ENCODE measurements at regions not wholly inside any gene's neighbourhood (a gene's known extent, or its start where the extent isn't known, plus 50 kb on each side); places are given as distances from the start of the nearest gene placed in this dataset.
"Not testable (repeated sequence)": the region's sequence is repeated elsewhere in the genome, so short reads cannot be mapped to it uniquely, and the experiment has no call there.

GRCh38 chr10:36488579-36488978, 636.8 kb upstream of the ANKRD30A start:
- DNase-seq, result no peak

DNA sequence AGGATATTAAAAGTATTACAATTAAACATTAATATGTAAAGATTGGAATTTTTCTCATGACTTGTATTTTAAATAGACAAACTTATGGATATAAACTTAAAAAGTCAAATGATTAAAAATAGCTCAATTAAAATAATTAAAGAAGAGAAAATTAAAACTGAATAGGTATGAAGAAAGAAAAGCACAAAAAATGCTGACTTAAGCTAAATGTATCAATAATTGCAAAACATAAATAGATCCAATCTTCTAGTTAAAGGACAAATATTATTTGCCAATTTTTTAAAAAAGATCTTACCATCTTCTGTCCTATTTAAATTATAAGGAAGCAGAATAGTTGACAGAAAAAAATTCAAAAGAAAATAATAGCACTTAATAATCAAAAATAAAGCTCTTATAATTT, 646.3 kb upstream of the ANKRD30A start:
- no peak for DNase-seq

- no peak for DNase-seq
Measured at GRCh38 chr10:36476399-36476798, 649.0 kb upstream of the ANKRD30A start.

DNA sequence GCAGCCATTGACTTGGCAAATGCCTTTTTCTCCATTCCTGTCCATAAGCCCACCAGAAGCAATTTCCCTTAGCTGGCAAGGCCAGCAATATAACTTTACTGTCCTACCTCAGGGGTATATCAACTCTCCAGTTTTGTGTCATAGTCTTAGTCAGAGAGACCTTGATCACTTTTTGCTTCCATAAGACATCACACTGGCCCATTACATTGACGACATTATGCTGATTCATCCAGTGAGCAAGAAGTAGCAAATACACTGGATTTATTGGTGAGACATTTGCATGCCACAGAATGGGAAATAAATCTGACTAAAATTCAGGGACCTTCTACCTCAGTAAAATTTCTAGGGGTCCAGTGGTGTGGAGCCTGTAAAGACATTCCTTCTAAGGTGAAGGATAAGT, 649.7 kb upstream of the ANKRD30A start:
- DNase-seq, result peak; percentile 7

GRCh38 chr10:36474456-36474855, 650.9 kb upstream of the ANKRD30A start:
- no peak for DNase-seq

GRCh38 chr10:36473122-36473521, 652.3 kb upstream of the ANKRD30A start:
- DNase-seq, result no peak

DNA sequence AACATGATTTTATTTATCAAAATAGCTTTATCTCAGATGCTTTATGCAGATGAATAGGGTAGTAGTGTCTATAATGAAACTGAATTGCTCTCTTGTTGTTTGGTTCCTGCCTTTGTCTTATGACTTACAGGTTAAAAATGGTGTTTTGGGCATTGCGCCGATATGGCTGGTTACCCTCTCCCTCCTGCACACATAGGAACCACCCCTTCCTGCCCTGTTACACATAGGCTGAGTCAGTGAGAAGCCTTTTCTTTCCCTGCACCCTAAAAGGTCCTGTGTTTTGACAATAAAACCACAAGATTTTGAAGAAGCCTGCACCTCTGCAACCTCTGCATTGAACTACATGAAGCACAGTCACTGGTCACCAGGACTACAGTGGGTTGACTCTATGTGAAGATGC, 655.8 kb upstream of the ANKRD30A start:
- DNase-seq, result peak; percentile 54

DNA sequence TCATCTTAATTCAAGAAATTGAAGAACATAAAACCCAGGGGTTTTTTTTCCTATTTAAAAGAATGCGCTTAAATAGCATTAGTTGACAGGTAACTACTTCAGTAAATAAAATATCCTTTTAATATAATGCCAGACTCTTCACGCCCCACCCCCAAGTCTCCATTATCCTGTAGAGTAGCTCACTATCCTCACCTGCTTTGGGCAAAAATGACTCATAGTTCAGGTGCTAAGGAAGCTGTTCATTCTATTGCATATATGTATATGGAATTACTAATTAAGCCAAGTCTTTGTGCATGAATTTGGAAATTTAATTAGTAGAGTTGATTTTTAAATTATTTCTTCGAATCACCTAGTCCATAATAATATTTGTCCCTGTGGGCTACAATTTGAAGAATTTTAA, 656.8 kb upstream of the ANKRD30A start:
- DNase-seq, result no peak

GRCh38 chr10:36465604-36466379, 659.6 kb upstream of the ANKRD30A start:
- DNase-seq, result no peak

DNA sequence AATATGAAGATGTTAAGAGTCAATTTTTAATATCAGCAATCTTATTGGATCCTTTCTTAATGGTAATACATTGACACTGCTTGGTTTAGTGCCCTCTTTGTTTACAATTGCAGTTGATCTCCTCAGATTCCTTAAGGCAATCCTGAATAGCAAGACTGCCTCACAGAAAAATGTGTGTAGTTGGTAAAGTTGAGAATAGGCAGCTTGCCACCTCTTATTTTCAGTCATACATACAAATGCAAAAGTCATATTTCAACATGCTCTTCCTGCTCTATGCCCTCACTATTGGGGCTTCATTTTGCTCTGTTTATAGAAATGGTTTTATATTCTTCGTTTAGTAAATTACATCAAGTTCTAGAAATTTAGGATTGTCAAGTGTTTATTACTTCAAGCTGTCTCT, 661.1 kb upstream of the ANKRD30A start:
- DNase-seq, result peak; percentile 11

- no peak for DNase-seq
Measured at GRCh38 chr10:36463390-36463789, 662.0 kb upstream of the ANKRD30A start.

DNA sequence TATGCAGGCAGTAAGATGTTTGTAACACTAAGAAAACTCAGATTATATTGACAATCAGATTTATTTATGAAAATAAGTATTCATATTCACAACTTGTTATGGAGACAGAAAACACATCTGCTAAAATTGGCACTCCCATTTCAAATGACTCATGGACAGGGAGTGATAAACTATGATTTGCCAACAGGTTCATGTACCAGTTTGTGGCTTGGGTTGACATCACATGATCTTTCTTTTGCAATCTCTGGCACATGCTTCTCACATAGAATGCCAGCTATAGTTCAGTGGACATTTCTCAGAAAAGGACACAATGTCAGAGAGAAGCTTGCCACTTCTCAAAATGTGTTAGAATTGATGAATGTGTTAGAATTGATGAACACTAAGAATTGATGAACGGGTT, 663.2 kb upstream of the ANKRD30A start:
- peak; percentile 8 for DNase-seq

DNA sequence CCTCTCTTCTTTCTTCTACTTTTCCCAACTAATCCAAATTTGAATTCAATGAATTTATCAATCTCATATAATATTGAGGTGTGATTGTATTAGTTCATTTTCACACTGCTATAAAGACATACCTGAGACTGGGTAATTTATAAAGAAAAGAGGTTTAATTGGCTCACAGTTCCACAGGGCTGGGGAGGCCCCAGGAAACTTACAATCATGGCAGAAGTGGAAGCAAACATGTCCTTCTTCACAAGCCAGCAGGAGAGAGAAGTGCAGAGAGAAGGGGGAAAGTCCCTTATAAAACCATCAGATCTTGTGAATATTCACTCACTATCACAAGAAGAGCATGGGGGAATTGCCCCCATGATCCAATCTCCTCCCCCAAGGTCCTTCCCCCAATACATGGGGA, 667.0 kb upstream of the ANKRD30A start:
- DNase-seq, result not testable (repeated sequence)

DNA sequence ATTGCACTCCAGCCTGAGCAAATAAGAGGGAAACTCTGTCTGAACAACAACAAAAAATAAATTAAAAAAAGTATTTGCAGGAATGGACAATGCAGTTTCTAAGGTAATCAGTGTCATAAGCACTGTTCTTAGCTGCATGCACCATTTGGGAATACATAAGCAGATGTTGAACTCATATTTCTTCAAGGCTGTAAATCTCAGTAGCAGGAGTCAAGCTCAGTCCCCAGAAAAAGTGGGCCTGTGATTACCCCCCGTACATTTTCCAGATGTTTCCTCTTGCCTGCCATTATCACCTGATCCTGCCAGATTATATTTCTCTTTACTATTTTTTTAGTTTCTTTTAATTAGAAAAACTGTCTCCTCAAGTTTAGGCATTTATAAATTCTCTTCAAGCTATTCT, 667.6 kb upstream of the ANKRD30A start:
- no peak for DNase-seq

DNA sequence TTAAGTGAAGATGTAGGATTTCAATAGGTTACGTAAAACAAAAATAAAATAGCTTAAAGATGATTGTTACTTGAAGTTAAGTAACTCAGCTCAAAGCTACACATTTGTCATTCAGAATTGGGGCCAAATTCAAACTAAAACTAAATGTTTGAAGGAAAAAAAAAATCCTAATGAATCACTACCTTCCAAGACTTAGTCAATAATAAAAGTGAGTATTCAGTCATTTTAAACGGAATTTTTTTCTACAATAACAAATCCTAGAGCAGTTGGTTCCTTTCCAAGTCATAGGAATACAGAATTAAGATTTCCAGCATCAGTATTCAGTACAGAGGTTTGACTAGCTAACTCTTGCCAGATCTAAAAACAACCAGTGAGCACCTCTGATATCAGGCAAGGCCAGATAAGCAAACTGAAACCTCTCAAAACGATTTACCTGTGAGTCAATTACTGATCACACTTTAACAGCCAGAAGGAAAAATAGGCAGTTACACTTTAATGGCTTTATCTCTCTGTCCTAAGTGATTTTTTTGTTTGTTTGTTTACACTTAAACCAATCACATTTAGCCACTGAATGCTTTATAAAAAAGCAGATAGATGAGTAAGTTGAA, 669.8 kb upstream of the ANKRD30A start:
- DNase-seq, result peak; percentile 17

DNA sequence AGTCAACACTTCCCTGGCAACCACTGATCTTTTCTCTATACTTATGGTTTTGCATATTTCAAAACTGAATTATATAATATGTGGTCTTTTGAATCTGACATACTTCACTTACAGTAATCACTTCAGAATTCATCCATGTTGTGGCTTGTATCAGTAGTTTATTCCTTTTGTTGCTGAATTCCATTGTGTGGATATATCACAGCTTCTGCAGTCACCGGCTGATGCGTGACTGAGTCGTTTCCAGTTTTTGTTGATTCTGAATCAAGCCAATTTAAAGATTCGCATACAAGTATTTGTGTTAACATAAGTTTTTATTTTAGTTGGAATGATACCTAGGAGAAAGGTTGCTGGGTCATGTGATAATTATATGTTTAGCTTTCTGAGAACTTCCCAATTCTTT, 672.5 kb upstream of the ANKRD30A start:
- DNase-seq, result no peak

- DNase-seq, result peak; percentile 61
Measured at GRCh38 chr10:36451391-36451970, 673.9 kb upstream of the ANKRD30A start.

DNA sequence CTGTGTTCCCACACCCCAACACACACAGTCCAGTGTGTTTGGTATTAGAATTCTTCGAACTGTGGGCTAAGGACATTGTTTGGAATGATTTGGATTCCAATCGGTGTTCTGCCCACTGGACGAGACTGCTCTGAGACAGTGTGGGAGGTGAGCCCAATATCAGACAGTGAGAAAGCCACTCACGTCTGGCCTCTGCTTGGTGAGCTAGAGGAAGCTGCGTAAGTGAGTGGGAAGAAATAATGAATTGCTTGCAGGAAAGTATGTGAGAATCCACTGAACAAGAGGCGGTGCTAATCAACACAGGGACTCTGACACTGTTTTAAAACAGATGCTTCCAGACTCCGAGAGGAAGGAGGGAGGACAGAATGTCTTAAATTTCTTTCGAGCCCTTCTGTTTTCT, 675.0 kb upstream of the ANKRD30A start:
- peak; percentile 53 for DNase-seq

GRCh38 chr10:36448760-36449691, 676.4 kb upstream of the ANKRD30A start:
- peak; percentile 28 for DNase-seq

- no peak for DNase-seq
Measured at GRCh38 chr10:36446881-36447280, 678.5 kb upstream of the ANKRD30A start.

DNA sequence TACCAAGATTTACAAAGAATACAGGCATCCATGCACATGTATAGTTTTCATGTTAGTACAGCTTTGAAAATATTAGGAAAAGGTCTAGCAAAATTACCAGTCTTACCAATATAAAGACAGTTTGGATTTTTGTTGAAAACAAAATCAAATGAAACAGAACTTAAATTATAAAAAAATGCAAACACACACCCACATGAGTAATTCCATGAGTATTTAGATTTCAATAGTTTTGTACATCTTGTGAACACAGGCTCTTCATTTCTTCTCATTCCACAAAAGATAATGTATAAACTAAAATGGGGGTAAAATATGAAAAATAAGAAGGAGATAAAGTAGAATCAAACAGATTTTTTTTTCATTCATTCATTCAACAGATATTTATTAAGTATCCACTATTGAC, 682.2 kb upstream of the ANKRD30A start:
- no peak for DNase-seq

DNA sequence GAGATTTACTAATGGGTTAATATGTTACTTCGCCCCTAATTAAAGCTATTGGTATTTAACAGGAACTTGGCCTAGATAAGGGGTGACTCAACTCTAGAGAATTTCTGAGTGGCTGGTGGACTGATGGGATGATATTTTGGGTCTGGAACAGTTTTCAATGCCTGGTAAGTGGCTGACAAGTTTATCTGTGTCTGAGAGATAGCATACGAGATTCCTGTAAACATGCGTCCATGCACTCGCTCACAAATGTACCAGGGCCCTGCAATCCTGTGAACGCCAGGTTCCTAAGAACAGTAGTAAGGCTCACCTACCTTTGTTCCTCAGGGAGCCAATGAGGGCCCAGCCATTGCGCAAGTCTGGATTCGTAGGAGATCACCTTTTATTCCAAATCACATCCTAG, 683.8 kb upstream of the ANKRD30A start:
- DNase-seq, result peak; percentile 40

DNA sequence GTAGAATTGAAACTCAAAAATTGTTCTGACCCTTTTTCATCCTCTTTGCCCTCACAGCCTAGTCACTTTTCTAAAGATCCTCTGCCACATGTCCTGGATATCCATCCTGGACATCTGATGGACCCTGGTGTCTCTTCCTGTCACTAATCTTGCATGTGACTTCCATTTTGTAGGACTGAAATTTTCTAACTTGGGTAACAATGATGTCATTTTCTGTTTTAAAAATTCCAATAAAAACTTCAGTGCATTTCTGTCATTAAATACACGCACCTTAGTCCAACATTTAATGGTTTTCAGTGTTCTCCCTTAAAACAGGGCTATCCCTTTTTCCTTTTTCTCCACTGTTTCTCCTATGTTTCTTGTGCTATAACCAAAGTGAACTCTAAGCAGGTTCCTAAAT, 684.9 kb upstream of the ANKRD30A start:
- no peak for DNase-seq
